ENCODE measurements at regions not wholly inside any gene's neighbourhood (a gene's known extent, or its start where the extent isn't known, plus 50 kb on each side); places are given as distances from the start of the nearest gene placed in this dataset.
"Not testable (repeated sequence)": the region's sequence is repeated elsewhere in the genome, so short reads cannot be mapped to it uniquely, and the experiment has no call there.

GRCh38 chr1:157205982-157206381 lies 67.8 kb upstream of the ETV3 start:
- not testable (repeated sequence) for DNase-seq

GRCh38 chr1:157203166-157203565 lies 65.0 kb upstream of the ETV3 start:
- DNase-seq, result no peak

- DNase-seq, result no peak
Observed at GRCh38 chr1:157202331-157202730, 64.1 kb upstream of the ETV3 start.

GRCh38 chr1:157201767-157202166 lies 63.6 kb upstream of the ETV3 start:
- DNase-seq, result no peak

DNA sequence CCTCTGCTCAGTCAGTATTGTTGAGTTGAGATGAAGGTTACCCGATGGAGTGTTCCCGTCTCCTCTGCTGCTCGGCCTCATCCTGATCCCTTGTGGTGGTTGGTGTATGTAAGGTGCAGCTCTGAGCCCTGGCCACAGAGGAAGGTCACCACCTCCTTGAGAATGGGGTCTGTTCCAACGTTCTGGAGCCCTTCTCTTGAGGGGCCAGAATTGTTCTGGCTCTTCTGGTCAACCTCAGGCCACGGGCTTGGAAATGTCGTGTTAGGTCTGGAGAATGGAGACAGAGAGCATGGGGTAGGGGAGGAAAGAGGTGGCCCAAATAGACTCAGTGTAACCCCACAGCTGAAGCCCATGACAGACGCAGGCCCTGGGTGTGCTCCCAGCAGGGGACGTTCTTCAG lies 62.3 kb upstream of the ETV3 start:
- no peak for DNase-seq

GRCh38 chr1:157199421-157199755 lies 61.2 kb upstream of the ETV3 start:
- no peak for DNase-seq

- DNase-seq, result no peak
Observed at GRCh38 chr1:157198619-157199420, 60.6 kb upstream of the ETV3 start.

DNA sequence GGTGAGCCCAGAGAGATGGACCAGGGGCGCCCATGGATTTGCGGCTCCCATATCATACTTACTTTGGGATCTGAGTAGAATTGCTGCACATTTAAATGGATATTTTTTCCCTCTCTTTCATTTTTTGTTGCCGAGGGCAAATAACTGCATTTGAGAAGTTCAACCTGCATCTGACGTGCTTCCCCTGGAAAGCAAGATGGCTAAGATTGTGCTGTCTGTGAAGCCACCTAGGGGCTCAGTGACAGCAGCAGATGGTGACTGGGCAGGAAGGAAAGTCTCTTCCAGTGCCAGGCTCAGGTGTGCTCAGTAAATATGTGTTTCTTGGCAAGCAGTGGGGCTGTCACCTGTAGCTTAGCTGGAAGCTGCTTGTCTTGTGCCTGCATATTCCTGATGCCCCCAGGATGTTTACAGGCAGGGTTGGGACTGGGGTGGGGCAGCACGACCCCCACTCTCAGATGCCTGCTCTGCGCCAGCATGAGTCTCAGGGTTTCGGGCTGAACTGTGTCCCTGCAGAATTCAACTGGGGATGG lies 59.8 kb upstream of the ETV3 start:
- no peak for DNase-seq

GRCh38 chr1:157196670-157197456 lies 58.7 kb upstream of the ETV3 start:
- DNase-seq, result not testable (repeated sequence)

DNA sequence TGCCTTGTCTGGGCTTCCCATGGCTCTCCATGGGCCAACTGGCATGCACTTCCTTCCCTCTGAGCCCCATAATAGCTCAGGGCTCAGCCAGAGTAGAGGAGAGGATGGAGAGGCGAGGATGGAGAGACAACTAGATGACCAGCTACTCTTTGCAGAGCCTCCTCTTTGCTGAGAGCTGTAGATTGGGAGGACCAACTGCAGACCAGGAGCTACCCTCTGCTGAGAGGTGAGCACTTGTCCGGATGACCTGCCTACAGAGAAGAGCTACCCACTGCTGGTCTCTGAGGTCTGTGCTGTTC lies 58.0 kb upstream of the ETV3 start:
- no peak for DNase-seq

- no peak for DNase-seq
Observed at GRCh38 chr1:157195521-157196244, 57.5 kb upstream of the ETV3 start.

DNA sequence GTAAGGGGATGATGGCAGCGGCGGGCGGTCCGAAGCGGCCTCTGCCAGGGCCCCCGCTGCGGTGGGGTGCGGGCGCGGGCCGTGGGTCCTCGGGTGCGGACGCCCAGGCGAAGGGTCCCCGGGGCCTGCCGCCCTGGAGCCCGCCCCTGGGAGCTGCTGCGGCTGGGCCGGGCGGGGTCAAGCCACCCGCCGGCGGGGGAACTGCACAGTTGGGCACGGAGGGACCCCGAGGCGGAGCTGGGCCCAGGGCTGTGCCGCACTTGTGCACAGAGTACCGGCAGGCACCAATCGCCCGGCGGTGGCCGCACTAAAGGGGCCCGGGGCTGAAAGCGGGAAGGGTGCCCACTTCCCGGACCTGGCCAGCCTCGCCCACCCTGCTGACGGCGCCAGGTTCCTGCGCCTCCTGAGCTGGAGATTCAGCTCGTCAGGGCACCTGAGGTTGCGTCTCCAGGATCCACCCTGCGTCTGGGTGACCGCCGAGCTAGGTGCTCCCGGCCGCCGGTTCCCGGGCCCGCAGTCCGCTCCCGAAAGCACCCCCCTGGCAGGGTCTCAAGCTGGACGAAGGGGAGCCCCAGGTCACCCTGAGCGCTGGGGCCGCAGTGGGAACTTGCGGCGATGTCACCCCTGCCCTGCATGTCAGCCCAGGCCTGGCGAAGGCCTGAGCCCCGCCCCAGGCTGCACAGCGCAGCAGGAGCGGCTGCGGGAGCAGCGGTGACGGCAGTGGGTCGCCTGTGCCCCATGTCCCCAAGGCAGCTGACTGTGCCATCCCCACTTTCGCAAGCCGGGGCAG lies 56.7 kb upstream of the ETV3 start:
- DNase-seq, result no peak

GRCh38 chr1:157193702-157194391 lies 55.7 kb upstream of the ETV3 start:
- peak; percentile 87 for DNase-seq

GRCh38 chr1:157193219-157193618 lies 55.0 kb upstream of the ETV3 start:
- DNase-seq, result no peak

DNA sequence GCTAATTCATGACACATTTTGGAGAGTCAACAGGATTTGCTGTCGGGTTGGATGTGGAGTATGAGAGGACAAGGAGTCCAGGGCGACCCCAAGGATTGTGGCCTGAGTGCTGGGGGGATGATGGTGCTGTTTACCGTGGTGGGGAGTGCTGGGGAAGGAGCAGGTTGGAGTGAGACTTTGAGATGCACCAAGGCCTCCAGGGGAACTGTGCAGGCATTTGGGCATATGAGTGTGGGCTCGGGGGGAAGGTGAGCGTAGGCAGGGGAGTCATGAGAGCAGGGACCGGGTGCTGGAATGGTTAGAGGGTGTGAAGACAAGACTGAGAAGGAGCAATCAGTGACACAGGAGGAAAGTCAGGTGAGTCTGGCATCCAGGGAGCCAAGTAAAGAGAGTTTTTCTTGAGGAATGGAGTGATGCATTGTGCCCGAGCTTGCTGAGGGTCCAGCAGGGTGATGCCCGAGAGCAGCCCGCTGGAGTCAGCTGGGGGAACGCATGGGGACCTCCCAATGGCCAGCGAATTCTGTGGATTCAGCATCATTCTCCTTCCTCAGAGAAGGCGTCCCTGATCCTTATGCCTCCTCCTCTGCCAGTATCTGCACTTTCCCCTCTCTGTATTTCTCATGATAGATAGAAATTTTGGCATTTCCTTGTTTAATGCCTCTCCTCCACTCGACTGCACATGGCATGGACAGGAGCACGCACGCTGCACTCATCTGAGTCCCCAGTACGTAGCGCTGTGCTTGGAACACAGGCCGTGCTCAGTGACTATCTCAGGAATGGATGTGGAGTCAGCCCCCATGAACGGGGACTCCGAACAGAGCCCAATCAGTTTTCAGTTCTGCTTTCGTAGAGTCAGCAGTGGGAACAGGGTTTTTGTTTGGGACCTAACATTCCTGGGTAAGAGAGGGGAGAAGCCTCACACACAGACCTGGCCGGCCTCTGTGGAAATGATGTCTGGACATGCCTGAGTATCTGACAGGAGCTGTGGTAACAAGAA lies 52.1 kb upstream of the ETV3 start:
- no peak for DNase-seq

- no peak for DNase-seq
Observed at GRCh38 chr1:157189096-157189495, 50.9 kb upstream of the ETV3 start.

All from eye (tissue), 1 donor.